ENCODE measurements at regions not wholly inside any gene's neighbourhood (a gene's known extent, or its start where the extent isn't known, plus 50 kb on each side); places are given as distances from the start of the nearest gene placed in this dataset.
"Not testable (repeated sequence)": the region's sequence is repeated elsewhere in the genome, so short reads cannot be mapped to it uniquely, and the experiment has no call there.

GRCh38 chr11:112694813-112695212 is 266.4 kb upstream of the NCAM1 start:
- H3K27ac ChIP-seq, result no peak overlapping the region
- TF ChIP-seq CTCF (IDR thresholded peaks at IDR 0.05; ENCODE audit: low read depth, low read length), result peak; percentile 58
- H3K36me3 ChIP-seq, result no peaks in the 10 kb centered on the region
- no peaks in the 10 kb centered on the region for H3K9me3 ChIP-seq (ENCODE audit: severe bottlenecking)
- no peaks in the 10 kb centered on the region for H3K27me3 ChIP-seq (ENCODE audit: insufficient read depth, low read depth, severe bottlenecking)
- DNase-seq, result peak; percentile 40
- no peak overlapping the region for H3K4me3 ChIP-seq (ENCODE audit: low read depth, low read length)

- no peak for DNase-seq
- Histone ChIP-seq H3K36me3 (no peaks in the 10 kb centered on the region), H3K27ac (no peak overlapping the region), H3K9me3 (ENCODE audit: severe bottlenecking) (no peaks in the 10 kb centered on the region), H3K4me3 (ENCODE audit: low read depth, low read length) (no peak overlapping the region), H3K27me3 (ENCODE audit: insufficient read depth, low read depth, severe bottlenecking) (no peaks in the 10 kb centered on the region)
- TF ChIP-seq CTCF (IDR thresholded peaks at IDR 0.05; ENCODE audit: low read depth, low read length), result no peak
Observed at GRCh38 chr11:112697391-112698178, 263.6 kb upstream of the NCAM1 start.

GRCh38 chr11:112705148-112705547 is 256.1 kb upstream of the NCAM1 start:
- no peak overlapping the region for H3K4me3 ChIP-seq (ENCODE audit: low read depth, low read length)
- H3K27me3 ChIP-seq (ENCODE audit: insufficient read depth, low read depth, severe bottlenecking), result no peaks in the 10 kb centered on the region
- no peaks in the 10 kb centered on the region for H3K36me3 ChIP-seq
- DNase-seq, result no peak
- H3K9me3 ChIP-seq (ENCODE audit: severe bottlenecking), result peaks cover 7% of the 10 kb centered on the region
- H3K27ac ChIP-seq, result no peak overlapping the region
- no peak for TF ChIP-seq CTCF (IDR thresholded peaks at IDR 0.05; ENCODE audit: low read depth, low read length)

- Histone ChIP-seq H3K4me3 (ENCODE audit: low read depth, low read length) (no peak overlapping the region), H3K9me3 (ENCODE audit: severe bottlenecking) (peaks cover 7% of the 10 kb centered on the region), H3K27ac (no peak overlapping the region), H3K27me3 (ENCODE audit: insufficient read depth, low read depth, severe bottlenecking) (no peaks in the 10 kb centered on the region), H3K36me3 (no peaks in the 10 kb centered on the region)
- no peak for DNase-seq
- TF ChIP-seq CTCF (IDR thresholded peaks at IDR 0.05; ENCODE audit: low read depth, low read length), result no peak
Observed at GRCh38 chr11:112706863-112707262, 254.4 kb upstream of the NCAM1 start.

- not testable (repeated sequence) for DNase-seq; H3K27me3 ChIP-seq (ENCODE audit: insufficient read depth, low read depth, severe bottlenecking); H3K27ac ChIP-seq; H3K9me3 ChIP-seq (ENCODE audit: severe bottlenecking); H3K36me3 ChIP-seq; H3K4me3 ChIP-seq (ENCODE audit: low read depth, low read length)
Observed at GRCh38 chr11:112714340-112714739, 246.9 kb upstream of the NCAM1 start.

- Histone ChIP-seq H3K4me3 (ENCODE audit: low read depth, low read length) (no peak overlapping the region), H3K27ac (no peak overlapping the region), H3K36me3 (no peaks in the 10 kb centered on the region), H3K27me3 (ENCODE audit: insufficient read depth, low read depth, severe bottlenecking) (no peaks in the 10 kb centered on the region), H3K9me3 (ENCODE audit: severe bottlenecking) (no peaks in the 10 kb centered on the region)
- TF ChIP-seq CTCF (IDR thresholded peaks at IDR 0.05; ENCODE audit: low read depth, low read length), result no peak
- DNase-seq, result no peak
Observed at GRCh38 chr11:112715056-112715455, 246.2 kb upstream of the NCAM1 start.
